Neutrophil (primary cell): ENCODE measurements at regions not wholly inside any gene's neighbourhood (a gene's known extent, or its start where the extent isn't known, plus 50 kb on each side); places are given as distances from the start of the nearest gene placed in this dataset.

Source experiments
- H3K27ac ChIP-seq: fragments of 200-600 bp; sonication (generic); 2 replicates; pipeline ENCODE4 v1.5.1; 2016; ENCODE audit warnings: mild to moderate bottlenecking, moderate library complexity
- H3K27me3 ChIP-seq: fragments of 200-600 bp; sonication (generic); 2 replicates; pipeline ENCODE4 v1.6.0; 2016; ENCODE audit warnings: mild to moderate bottlenecking
- H3K36me3 ChIP-seq: fragments of 200-600 bp; sonication (generic); 2 replicates; pipeline ENCODE4 v1.5.1; 2017
- H3K4me1 ChIP-seq, 2 experiments: fragments of 200-600 bp in 1 of 2; sonication (generic) in 1 of 2; 1 replicate in 1 of 2; 2 replicates in 1 of 2; pipeline versions ENCODE4 v1.5.1 to v1.6.1; 2013 to 2016; ENCODE audit warnings: low read depth in 1 of 2, low read length in 1 of 2, mild to moderate bottlenecking in 1 of 2, moderate library complexity in 1 of 2; ENCODE audit not compliant: control insufficient read depth in 1 of 2, insufficient read depth in 1 of 2
- H3K4me3 ChIP-seq, 2 experiments: fragments of 200-600 bp in 1 of 2; sonication (generic) in 1 of 2; 1 replicate in 1 of 2; 2 replicates in 1 of 2; pipeline ENCODE4 v1.5.1; 2013 to 2016; ENCODE audit warnings: low read depth in 1 of 2, low read length in 1 of 2, mild to moderate bottlenecking in 1 of 2, moderate library complexity in 1 of 2
- H3K9me3 ChIP-seq: fragments of 200-600 bp; sonication (generic); 2 replicates; pipeline ENCODE4 v1.5.1; 2016
- TF ChIP-seq, protein P1 (sequence below): fragments of 200-600 bp; sonication (generic); IDR thresholded peaks from 2 replicates; pipeline ENCODE4 v1.5.1; 2016; ENCODE audit warnings: antibody characterized with exemption

GRCh38 chr4:183840311-183840710, 64.8 kb upstream of the STOX2 start:
- H3K27me3 ChIP-seq = no peaks in the 10 kb centered on the region
- TF ChIP-seq, protein P1, sequence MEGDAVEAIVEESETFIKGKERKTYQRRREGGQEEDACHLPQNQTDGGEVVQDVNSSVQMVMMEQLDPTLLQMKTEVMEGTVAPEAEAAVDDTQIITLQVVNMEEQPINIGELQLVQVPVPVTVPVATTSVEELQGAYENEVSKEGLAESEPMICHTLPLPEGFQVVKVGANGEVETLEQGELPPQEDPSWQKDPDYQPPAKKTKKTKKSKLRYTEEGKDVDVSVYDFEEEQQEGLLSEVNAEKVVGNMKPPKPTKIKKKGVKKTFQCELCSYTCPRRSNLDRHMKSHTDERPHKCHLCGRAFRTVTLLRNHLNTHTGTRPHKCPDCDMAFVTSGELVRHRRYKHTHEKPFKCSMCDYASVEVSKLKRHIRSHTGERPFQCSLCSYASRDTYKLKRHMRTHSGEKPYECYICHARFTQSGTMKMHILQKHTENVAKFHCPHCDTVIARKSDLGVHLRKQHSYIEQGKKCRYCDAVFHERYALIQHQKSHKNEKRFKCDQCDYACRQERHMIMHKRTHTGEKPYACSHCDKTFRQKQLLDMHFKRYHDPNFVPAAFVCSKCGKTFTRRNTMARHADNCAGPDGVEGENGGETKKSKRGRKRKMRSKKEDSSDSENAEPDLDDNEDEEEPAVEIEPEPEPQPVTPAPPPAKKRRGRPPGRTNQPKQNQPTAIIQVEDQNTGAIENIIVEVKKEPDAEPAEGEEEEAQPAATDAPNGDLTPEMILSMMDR = no peak
- H3K27ac ChIP-seq = no peak overlapping the region
- H3K4me3 ChIP-seq = no peak overlapping the region
- peaks cover 15 to 36% of the 10 kb centered on the region in 2 experiments for H3K4me1 ChIP-seq
- H3K9me3 ChIP-seq = no peaks in the 10 kb centered on the region
- H3K36me3 ChIP-seq = no peaks in the 10 kb centered on the region

- TF ChIP-seq, protein P1 = no peak
- Histone ChIP-seq H3K4me3 (no peak overlapping the region), H3K4me1 (peaks cover 12 to 29% of the 10 kb centered on the region in 2 experiments), H3K27ac (no peak overlapping the region), H3K9me3 (no peaks in the 10 kb centered on the region), H3K27me3 (no peaks in the 10 kb centered on the region), H3K36me3 (no peaks in the 10 kb centered on the region)
These were observed 64.1 kb upstream of the STOX2 start for GRCh38 chr4:183841001-183841400.

DNA sequence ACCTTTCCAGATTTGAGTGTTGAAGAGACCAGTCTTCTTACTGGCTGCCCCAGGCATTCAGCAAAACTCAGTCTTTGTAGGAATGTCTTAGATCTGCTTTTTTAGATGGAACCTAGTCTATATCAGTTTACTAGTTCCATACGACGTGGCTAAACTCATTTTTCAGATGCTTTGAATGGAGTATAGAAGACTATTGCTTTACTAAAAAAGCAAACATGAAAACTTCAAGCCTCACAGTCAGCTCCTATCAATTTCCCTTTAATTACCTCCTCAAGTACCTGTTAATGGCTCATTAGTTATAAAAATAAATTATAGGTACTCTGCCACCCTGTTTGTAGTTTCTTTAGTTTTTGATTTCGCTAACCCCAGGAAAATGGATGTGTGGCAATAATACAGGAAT, 63.0 kb upstream of the STOX2 start:
- Histone ChIP-seq H3K27ac (no peak overlapping the region), H3K4me1 (peaks cover 5 to 18% of the 10 kb centered on the region in 2 experiments), H3K9me3 (no peaks in the 10 kb centered on the region), H3K4me3 (no peak overlapping the region), H3K27me3 (no peaks in the 10 kb centered on the region), H3K36me3 (no peaks in the 10 kb centered on the region)
- TF ChIP-seq, protein P1 = no peak

DNA sequence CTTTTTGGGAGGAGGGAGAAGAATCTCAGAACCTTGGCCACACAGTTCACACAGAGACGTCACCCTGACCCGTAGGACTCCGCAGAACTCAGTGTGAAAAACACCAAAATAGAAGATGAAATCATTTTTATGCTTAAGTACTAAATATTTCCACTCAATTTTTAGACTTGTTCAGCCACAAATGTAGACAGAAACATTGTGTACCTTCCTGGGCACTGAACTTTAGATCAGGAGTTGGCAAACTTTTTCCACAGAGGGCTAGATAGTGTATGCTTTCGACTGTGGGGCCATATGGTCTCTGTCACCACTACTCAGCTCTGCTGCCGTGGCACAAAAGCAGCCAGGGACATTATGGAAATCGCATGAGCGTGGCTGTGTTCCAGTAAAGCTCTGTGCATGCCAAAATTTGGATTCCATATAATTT, 61.8 kb upstream of the STOX2 start:
- H3K36me3 ChIP-seq = no peaks in the 10 kb centered on the region

GRCh38 chr4:183846951-183847350, 58.2 kb upstream of the STOX2 start:
- Histone ChIP-seq H3K27ac (no peak overlapping the region), H3K27me3 (no peaks in the 10 kb centered on the region), H3K4me3 (no peak overlapping the region), H3K4me1 (no peaks in the 10 kb centered on the region), H3K9me3 (no peaks in the 10 kb centered on the region), H3K36me3 (no peaks in the 10 kb centered on the region)
- TF ChIP-seq, protein P1 = no peak

More for the DNA sequence above, 61.8 kb upstream of the STOX2 start:
- no peak overlapping the region for H3K27ac ChIP-seq
- H3K4me3 ChIP-seq = no peak overlapping the region
- no peaks in the 10 kb centered on the region for H3K27me3 ChIP-seq
- no peaks in the 10 kb centered on the region for H3K9me3 ChIP-seq
- TF ChIP-seq, protein P1 = no peak
- peaks cover 3 to 14% of the 10 kb centered on the region in 2 experiments for H3K4me1 ChIP-seq

GRCh38 chr4:183848805-183849204, 56.3 kb upstream of the STOX2 start:
- Histone ChIP-seq H3K4me3 (no peak overlapping the region), H3K4me1 (no peaks in the 10 kb centered on the region), H3K27ac (no peak overlapping the region), H3K9me3 (no peaks in the 10 kb centered on the region), H3K36me3 (no peaks in the 10 kb centered on the region), H3K27me3 (no peaks in the 10 kb centered on the region)
- TF ChIP-seq, protein P1 = no peak
